HG03354 (cell line): ENCODE measurements at regions not wholly inside any gene's neighbourhood (a gene's known extent, or its start where the extent isn't known, plus 50 kb on each side); places are given as distances from the start of the nearest gene placed in this dataset.
"Not testable (repeated sequence)": the region's sequence is repeated elsewhere in the genome, so short reads cannot be mapped to it uniquely, and the experiment has no call there.

Experiments
- ATAC-seq: cut with Tn5 transposase; IDR thresholded peaks from one replicate; pipeline ENCODE4 v1.9.1; 2021; ENCODE audit warnings: mild to moderate bottlenecking; ENCODE audit not compliant: unreplicated experiment, poor library complexity, severe bottlenecking

DNA sequence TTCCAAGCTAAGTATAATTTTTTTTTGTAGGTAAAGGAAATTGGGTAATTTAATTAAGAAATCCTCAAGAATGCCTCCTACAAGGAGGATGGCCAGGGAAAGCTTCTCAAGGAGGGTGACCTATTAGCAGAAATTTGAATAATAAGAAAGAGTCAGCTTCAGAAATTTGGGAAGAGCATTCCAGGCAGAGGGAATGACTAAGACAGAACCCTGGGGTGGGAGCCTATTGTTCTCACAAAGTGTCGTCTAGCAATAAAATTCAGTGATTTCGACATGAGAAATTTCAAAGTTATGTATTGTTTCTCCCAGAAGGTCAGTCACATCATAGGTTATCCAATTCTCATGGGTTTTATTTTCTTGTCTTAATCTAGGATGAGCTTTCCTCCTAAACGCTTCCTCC is 1168.4 kb downstream of the AACS start:
- no peak for ATAC-seq

DNA sequence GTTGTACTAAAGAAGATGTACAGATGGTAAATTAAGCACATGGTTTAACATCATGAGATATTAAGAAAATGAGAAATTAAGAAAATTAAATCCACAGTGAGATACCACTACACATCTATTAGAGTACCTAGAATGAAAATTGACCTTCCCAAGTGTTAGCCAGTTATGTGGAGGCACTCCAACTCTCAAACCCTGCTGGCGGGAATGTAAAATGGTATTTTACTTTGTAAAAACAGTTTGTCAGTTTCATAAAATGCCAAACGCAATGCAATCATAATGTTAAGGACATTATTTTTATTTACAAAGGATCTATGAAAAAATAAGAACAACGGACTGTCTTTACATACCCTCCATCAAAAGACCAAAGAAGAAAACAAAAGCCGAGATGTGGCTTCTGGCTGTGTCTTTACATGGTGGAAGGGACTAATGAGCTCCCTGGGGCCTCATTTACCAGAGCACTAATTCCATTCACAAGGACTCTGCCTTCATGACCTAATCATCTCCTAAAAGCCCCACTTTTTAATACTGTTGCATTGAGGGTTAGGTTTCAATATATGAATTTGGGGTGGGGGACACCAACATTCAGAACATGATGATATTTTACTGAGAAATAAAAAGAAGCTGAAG is 1178.7 kb downstream of the AACS start:
- ATAC-seq = no peak

- no peak for ATAC-seq
Measured at GRCh38 chr12:126247936-126248335, 1182.7 kb downstream of the AACS start.

GRCh38 chr12:126248871-126249403 is 1183.7 kb downstream of the AACS start:
- ATAC-seq = no peak

DNA sequence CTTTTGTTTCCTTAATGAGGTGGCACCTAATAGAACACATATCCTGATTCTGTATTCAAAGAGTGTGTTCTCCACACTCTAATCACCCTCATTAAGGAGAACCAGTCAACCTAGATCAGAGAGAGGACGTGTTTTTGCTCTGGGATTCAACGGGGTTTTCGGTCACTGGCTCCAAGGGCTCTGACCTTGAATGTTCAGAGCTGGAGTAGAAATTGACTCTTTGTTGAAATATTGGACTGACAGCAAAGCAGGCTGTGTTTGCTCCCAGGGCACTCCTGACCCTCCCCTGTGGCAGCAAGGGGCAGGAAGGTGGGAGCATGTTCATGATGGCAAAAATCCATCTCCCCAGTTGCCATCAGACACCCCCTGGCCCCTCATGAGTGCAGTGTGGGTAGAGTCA is 1193.0 kb downstream of the AACS start:
- ATAC-seq = no peak

GRCh38 chr12:126262829-126263228 is 1197.6 kb downstream of the AACS start:
- no peak for ATAC-seq

GRCh38 chr12:126268222-126268621 is 1203.0 kb downstream of the AACS start:
- no peak for ATAC-seq

DNA sequence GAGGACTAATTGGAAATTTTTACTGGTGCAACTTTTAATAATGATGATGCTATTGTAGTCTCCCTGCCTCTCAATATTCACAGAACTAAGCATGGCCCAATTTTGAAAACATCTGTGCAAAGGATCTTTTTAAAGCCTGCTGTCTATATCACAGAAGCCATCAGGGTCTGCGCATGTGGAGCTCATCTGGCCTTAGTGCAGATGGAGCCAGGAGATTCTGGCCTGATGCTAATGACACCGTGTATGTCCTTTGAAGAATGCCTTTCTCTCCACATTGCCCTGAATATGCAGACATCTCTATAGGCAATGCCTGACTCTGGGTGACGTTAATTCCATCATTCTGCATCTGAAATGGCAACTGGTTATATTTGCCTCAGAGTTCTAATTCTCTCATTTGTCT is 1205.9 kb downstream of the AACS start:
- no peak for ATAC-seq

DNA sequence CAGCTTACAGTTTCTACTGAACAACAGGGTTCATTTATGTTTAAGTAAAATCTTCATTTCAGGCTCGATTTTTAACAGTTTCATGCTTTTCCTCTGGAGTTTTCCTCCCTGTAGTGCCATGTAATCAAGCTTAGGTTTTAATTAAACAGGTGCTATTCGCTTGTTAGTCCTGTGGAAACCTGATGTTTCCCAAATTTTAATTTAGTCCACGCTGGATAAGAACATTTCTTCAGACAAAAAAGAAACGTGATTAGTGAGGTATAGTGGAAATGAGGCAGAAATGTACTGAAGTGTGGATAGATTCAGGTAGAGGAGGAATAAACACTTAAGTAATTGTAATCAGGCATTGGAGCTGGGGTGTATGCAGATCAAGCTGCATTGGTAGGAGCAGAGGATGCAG is 1217.5 kb downstream of the AACS start:
- no peak for ATAC-seq

DNA sequence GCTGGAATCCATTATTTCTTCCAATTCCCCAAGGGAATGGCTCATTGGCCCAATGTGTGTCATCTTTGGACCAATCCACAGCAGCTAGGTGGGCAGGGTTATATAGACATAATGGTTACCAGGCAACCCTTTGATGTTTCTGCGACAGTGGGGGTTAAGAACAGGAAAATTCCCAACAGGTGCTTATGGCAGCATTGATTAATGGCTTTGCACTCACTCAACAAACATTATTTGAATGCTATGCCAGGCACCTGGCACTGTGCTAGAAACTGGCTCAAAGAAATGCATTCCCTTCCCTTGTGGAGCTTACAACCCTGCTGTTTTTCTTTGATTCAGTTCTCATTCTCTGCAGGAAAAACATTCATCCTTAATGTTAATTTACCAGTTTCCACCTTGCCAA is 1221.0 kb downstream of the AACS start:
- no peak for ATAC-seq

GRCh38 chr12:126290456-126290855 is 1225.2 kb downstream of the AACS start:
- ATAC-seq = no peak

DNA sequence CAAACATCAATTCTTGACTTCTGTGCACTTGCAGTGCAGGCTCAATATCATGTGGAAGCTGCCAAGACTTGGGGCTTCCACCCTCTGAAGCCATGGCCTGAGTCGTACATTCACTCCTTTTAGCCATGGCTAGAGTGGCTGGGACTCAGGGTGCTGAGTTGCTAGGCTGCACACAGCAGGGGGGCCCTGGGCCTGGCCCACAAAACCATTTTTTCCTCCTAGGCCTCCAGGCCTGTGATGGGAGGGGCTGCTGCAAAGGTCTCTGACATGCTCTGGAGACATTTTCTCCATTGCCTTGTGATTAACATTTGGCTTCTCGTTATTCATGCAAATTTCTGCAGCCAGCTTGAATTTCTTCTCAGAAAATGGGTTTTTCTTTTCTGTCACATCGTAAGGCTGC is 1226.8 kb downstream of the AACS start:
- not testable (repeated sequence) for ATAC-seq

GRCh38 chr12:126295652-126296051 is 1230.4 kb downstream of the AACS start:
- ATAC-seq = no peak

GRCh38 chr12:126309278-126309677 is 1244.0 kb downstream of the AACS start:
- no peak for ATAC-seq

- ATAC-seq = no peak
Measured at GRCh38 chr12:126312457-126312856, 1247.2 kb downstream of the AACS start.

- no peak for ATAC-seq
Measured at GRCh38 chr12:126316411-126316810, 1251.2 kb downstream of the AACS start.

DNA sequence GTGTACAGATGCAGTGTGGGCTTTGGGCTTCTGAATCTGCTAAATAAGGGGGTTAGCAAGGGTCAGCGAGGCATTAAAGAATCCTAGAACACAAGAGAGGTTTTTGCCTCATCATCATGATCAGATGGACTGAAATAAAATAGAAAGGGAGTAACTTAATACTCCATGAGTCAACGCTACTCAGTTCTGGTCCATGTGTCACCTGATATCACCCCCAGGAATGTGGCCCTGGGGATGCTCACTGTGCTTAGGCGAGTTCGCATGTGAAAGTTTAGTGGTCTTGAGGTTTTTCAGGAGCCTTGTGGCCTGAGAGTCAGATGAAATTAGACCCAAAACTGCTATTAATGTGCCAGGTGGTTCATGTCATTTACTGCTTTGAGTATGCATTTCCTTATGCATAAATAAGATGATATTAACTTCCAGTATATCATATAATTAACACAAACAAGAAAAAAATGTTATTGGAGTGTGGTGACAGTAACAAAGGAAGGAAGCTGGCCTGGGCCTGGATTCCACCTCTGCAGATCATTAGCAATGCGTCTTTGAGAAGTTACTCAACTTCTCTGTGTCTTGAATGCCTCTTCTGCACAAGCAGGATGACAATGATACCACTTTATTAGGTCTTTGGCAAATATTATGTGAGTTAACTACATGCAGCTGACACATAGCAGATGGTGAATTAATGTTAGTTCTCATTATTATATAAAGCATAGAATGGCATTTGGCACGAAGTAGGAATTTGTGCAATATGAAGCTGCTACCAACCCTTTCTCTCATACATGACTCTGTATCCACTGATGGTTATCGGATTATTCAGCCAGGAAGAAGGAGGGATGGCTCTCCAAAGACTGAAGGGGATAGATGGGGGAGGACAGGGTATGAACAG is 1272.6 kb downstream of the AACS start:
- ATAC-seq = no peak

- no peak for ATAC-seq
Measured at GRCh38 chr12:126342866-126343265, 1277.6 kb downstream of the AACS start.

DNA sequence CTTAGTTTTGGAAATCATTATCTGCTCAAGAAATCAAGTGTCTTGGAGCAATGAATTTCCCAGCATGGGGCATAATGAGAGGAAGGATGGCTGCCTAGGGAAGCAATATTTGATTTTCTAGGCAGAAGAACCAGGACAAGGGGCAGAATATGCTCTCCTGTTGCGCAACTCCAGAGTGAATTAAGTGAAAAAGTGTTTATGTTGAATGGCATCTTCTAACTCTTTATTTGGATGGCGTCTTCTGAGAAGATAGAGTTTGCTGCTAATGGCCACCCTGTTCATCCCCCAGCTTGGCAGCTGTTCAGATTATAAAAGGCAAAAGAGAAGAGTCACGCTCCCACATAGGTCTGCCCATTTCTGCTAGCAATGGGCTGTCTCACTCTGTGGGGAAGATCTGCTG is 1278.1 kb downstream of the AACS start:
- no peak for ATAC-seq

GRCh38 chr12:126346087-126346486 is 1280.9 kb downstream of the AACS start:
- no peak for ATAC-seq

GRCh38 chr12:126347421-126347820 is 1282.2 kb downstream of the AACS start:
- no peak for ATAC-seq
